Stimulated activated naive CD4-positive, alpha-beta T cell treated with Interleukin-2 at 50 U/mL for 16 hours (primary cell): ENCODE measurements at regions not wholly inside any gene's neighbourhood (a gene's known extent, or its start where the extent isn't known, plus 50 kb on each side); places are given as distances from the start of the nearest gene placed in this dataset.
"Not testable (repeated sequence)": the region's sequence is repeated elsewhere in the genome, so short reads cannot be mapped to it uniquely, and the experiment has no call there.

Experiments
- DNase-seq: peaks from one replicate; lab custom pipeline; 2025; lab: John Stamatoyannopoulos, UW

GRCh38 chr17:6257336-6257735 lies 177.6 kb downstream of the AIPL1 start:
- DNase-seq: no peak

DNA sequence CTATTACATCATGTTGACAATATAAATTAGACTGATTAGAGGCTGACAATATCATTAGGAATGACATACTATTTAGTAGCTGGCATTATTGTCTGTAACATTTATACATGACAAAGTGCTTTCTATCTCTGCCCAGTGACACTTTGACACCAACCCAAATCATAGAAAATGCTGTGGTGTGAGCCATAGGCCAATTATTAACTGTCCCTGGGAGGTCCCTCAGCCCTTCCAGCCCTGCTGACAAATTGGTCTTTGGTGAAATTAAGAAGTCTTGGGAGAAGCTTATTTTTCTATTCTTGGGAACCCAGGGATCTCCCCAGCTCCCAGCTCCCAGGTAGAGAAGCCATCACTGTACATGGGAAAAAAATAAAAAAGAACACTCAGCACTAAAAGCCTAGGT lies 179.6 kb downstream of the AIPL1 start:
- no peak for DNase-seq

DNA sequence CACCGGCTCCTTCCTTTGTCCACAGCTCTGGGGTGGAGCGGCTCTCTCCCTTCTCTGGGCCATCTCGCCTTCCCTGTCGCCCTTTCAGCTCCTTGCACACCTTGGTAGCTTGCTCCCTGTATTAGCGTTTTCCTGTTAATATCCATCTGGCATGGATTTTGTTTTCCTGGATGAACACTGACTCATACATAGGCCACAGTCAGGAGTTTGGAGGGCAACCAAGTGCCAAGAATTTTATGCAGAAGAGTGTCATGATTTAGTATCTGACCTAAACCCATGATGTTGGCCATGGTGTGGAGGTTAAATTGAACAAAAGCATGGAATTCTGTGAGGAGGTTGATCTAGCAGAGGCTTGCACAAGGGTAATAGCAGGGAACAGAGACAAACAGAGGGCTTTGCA lies 180.9 kb downstream of the AIPL1 start:
- DNase-seq: no peak

DNA sequence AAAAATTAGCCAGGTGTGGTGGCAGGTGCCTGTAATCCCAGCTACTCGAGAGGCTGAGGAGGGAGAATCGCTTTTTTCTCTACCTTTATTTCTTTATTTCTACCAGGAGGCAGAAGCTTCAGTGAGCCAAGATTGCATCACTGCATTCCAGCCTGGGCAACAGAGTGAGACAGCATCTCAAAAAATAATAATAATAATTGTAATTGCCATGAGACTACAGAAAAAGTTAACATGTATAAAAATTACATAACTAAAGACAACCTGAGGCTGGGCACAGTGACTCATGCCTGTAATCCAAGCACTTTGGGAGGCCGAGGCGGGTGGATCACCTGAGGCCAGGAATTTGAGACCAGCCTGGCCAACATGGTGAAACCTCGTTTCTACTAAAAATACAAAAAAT lies 181.5 kb downstream of the WSCD1 start:
- DNase-seq: not testable (repeated sequence)

- no peak for DNase-seq
Measured at GRCh38 chr17:6249732-6250131, 179.6 kb downstream of the WSCD1 start.

- no peak for DNase-seq
Measured at GRCh38 chr17:6248061-6248460, 177.9 kb downstream of the WSCD1 start.

- no peak for DNase-seq
Measured at GRCh38 chr17:6245301-6246177, 175.4 kb downstream of the WSCD1 start.

DNA sequence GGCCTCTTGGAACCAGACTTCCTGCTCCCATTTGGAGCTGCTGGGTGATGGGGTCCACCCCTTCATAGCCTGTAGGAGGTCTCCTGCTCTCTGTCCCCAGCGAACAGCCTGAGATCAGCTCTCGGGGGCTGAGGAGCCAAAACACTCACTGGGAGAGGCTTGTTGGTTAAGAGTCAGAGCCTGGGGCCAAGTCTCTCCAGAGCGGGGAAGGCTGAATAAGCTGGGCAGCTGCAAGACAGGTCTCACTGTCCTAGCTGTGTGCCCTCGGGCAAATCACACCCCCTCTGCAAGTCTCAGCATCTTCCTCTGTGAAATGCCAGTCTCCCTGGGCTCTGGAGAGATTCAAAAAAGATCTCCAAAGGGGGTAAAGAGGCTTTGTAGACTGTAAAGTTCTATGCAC lies 174.6 kb downstream of the WSCD1 start:
- DNase-seq: no peak

- no peak for DNase-seq
Measured at GRCh38 chr17:6244253-6244652, 174.1 kb downstream of the WSCD1 start.

DNA sequence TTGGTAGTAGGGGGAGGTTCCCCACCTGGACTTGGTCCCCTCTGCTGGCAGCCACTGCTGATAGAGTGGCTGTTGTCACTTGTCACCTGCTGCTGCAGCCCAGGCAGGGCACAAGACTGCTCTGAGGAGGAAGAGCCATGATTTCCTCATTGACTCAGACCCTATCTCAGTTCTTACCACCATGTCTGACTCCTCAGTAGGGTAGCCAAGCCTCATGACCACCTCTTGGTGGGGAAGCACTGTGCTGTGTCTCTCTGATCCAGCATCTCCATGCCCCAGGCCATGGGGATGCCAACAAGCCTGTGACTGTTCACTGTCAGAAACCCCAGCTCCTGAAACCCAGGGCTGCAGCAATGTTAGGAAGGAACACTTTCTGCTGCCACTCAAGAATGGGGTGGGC lies 173.0 kb downstream of the WSCD1 start:
- no peak for DNase-seq

DNA sequence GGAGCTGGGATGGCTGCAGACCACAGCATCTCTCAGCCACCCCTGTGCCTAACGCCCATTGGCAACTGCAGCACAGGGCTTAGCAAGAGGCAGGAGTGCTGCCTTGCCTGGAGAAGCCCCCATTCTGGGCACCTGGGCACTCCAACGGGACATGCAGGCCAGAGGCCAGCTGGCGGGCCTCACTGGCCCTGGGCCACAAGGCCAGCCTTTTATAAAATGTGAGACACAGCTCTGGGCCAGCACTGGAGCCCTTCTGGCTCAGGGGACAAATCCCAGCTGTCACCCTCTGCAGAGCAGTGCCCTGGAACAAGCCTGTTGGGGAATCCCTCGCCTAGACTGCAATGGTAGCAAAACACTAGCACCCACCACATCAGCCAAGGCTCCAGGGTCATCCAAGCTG lies 171.8 kb downstream of the WSCD1 start:
- DNase-seq: no peak

GRCh38 chr17:6241381-6241780 lies 171.2 kb downstream of the WSCD1 start:
- no peak for DNase-seq

GRCh38 chr17:6240601-6241000 lies 170.4 kb downstream of the WSCD1 start:
- no peak for DNase-seq

DNA sequence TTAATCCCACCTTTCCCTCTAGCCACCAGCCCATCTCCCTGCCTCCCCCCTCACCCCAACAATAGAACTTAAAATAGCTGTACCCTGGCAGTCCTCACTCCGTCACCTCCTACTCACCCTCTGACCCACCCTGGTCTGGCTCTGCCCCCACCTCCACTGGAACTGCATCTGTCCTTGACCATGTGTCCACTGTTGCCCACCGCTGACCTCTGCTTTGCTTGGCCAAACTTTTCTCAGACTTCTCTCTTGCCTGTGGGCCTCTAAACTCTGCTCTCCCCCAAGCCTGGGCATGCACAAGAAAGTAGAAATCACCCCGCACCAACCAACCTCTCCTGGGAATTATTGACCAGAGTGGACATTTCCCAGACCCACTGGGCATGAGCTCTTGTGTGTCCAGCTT lies 169.8 kb downstream of the WSCD1 start:
- DNase-seq: no peak

GRCh38 chr17:6239241-6239798 lies 169.1 kb downstream of the WSCD1 start:
- DNase-seq: no peak

DNA sequence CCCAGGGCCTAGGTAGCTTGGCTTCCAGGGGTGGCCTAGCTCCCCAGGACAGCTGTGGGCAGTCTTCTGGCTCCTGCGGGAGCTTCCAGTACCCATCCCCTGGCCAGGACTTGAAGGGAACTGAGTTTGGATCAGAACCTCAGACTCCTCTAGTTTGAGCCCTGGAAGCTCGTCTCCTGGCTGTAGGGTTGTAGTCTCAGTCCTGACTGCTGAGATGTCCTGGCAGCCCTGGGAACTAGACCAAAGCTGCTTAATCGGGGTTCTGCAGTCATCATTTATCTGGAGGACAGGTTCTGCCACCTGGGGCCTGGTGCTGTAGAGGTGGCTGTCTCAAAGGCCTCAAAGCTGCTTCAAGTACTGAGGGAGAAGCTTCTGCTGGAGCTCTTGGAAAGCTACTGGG lies 163.7 kb downstream of the WSCD1 start:
- DNase-seq: no peak

- no peak for DNase-seq
Measured at GRCh38 chr17:6233339-6233738, 163.2 kb downstream of the WSCD1 start.

- no peak for DNase-seq
Measured at GRCh38 chr17:6232732-6233101, 162.5 kb downstream of the WSCD1 start.

DNA sequence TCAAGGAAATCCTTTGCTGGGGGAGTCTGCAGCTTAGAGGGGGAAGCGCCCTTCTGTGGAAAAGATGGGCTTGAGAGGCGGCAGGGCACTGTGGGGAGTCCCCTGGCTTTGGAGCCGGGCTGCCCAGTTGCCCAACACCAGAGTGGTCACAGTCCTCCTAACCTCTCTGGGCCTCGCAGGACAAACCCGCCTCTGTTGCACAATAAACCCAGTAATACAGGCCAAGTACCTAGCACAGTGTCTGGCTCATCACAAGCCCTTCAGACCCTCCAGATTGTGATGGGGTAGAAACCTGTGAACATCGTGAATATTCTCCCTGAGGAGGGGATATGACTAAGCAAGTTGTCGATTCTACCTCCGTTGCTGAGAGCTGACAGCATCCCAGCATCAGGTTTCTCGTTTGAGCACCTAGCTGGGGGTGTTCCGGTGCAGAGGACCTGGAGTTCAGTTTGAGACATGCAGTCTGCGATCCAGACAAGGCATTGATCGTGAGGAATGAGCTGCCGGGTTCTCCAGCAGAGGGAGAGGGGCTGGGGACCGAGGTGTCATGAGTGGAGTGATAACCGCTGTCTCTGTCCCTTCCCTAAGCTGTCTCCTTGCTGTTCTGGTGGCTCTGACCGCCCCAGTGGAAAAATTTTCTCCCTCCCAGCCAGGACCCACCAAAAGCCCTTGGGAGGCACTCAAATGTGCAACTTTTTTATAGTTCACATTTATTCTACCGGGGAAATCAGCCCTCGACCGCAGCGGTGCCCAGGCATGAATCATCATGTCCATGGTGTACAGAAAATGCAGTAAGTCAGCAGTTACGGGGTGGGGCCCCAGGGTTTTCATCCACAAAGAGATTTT lies 161.9 kb downstream of the WSCD1 start:
- DNase-seq: no peak

- no peak for DNase-seq
Measured at GRCh38 chr17:6231465-6231864, 161.3 kb downstream of the WSCD1 start.

GRCh38 chr17:6218333-6218732 lies 148.2 kb downstream of the WSCD1 start:
- DNase-seq: no peak

GRCh38 chr17:6215071-6216035 lies 145.2 kb downstream of the WSCD1 start:
- DNase-seq: no peak
